HepG2 (cell line): ENCODE measurements at regions not wholly inside any gene's neighbourhood (a gene's known extent, or its start where the extent isn't known, plus 50 kb on each side); places are given as distances from the start of the nearest gene placed in this dataset.
"Not testable (repeated sequence)": the region's sequence is repeated elsewhere in the genome, so short reads cannot be mapped to it uniquely, and the experiment has no call there.

Experiments
- ATAC-seq: fragments of 200-7000 bp; cut with Tn5 transposase; 3 replicates; pipeline ENCODE4 v1.9.1; 2020; ENCODE audit warnings: mild to moderate bottlenecking, moderate library complexity
- BruUV-seq: library from RNA; stranded (reverse); fragments of 400-500 nt; replicated peaks from 2 replicates; lab custom pipeline; 2021; lab: Mats Ljungman, UMichigan
- CTCF ChIA-PET: fragments of 300-600 bp; formaldehyde crosslinking; extraction: SDS; loops from one replicate; lab custom pipeline; 2021; ENCODE audit warnings: low total read pairs, inconsistent platforms, low intra/inter-chr PET ratio; lab: Yijun Ruan, JAX
- POLR2A ChIA-PET: fragments of 350-600 bp; sonication (Branson Sonifier 250); formaldehyde crosslinking; loops from one replicate; lab custom pipeline; 2020; ENCODE audit warnings: antibody characterized with exemption, inconsistent platforms; lab: Yijun Ruan, JAX
- DNase-seq: peaks from one replicate; pipeline ENCODE4 v3.0.0-alpha.2; 2015; ENCODE audit warnings: low spot score
- FAIRE-seq: peaks from 3 replicates; lab custom pipeline; 2011; peaks lifted over from hg19 to GRCh38; lab: Jason Lieb, UNC
- H2AFZ ChIP-seq: one replicate; pipeline ENCODE4 v1.6.1; 2011; ENCODE audit warnings: low read length, inconsistent platforms
- H3K27ac ChIP-seq: fragments of 300-600 bp; 3 replicates; pipeline ENCODE4 v1.8.0; 2011; ENCODE audit warnings: mixed run types, mild to moderate bottlenecking, mixed read lengths, low read length, inconsistent platforms; ENCODE audit not compliant: insufficient read depth; ENCODE audit errors: extremely low read length
- H3K27me3 ChIP-seq, 2 experiments: fragments of 200-600 bp in 1 of 2; 2 replicates in 1 of 2; 3 replicates in 1 of 2; pipeline versions ENCODE4 v1.6.0 to v1.8.0; 2011; ENCODE audit warnings: low read length in 2 of 2, mild to moderate bottlenecking in 2 of 2, moderate library complexity in 2 of 2, inconsistent platforms in 1 of 2; ENCODE audit not compliant: insufficient read depth in 2 of 2, control insufficient read depth in 1 of 2
- H3K36me3 ChIP-seq, 2 experiments: fragments of 200-600 bp in 1 of 2; replicated peaks in 1 of 2; 2 replicates in 1 of 2; 3 replicates in 1 of 2; pipeline versions ENCODE4 v1.5.1 to v1.8.0; 2011; ENCODE audit warnings: low read length in 2 of 2, inconsistent platforms in 1 of 2; ENCODE audit not compliant: insufficient read depth in 2 of 2, control insufficient read depth in 1 of 2
- H3K4me1 ChIP-seq: 2 replicates; pipeline ENCODE4 v1.5.1; 2012; ENCODE audit warnings: low read length, inconsistent platforms; ENCODE audit not compliant: insufficient read depth
- H3K4me2 ChIP-seq: 2 replicates; pipeline ENCODE4 v1.6.0; 2011; ENCODE audit warnings: low read depth, low read length, inconsistent platforms
- H3K4me3 ChIP-seq, 3 experiments: fragments of 200-600 bp in 1 of 3; sonication (generic), shearing (Covaris generic) in 1 of 3; replicated peaks in 1 of 3; 2 replicates each; pipeline ENCODE4 v1.5.1; 2011 to 2016; ENCODE audit warnings: low read length in 3 of 3, inconsistent platforms in 2 of 3, low read depth in 2 of 3, mild to moderate bottlenecking in 2 of 3, control low read depth in 1 of 3, mixed read lengths in 1 of 3; ENCODE audit not compliant: insufficient read depth in 1 of 3
- H3K79me2 ChIP-seq: one replicate; pipeline ENCODE4 v1.6.1; 2011; ENCODE audit warnings: low read length, inconsistent platforms; ENCODE audit not compliant: insufficient read depth
- H3K9ac ChIP-seq: 2 replicates; pipeline ENCODE4 v1.6.0; 2011; ENCODE audit warnings: mild to moderate bottlenecking, low read depth, low read length, inconsistent platforms; ENCODE audit not compliant: insufficient read depth
- H3K9me3 ChIP-seq: 2 replicates; pipeline ENCODE4 v1.5.1; 2012; ENCODE audit warnings: mild to moderate bottlenecking, low read length
- H4K20me1 ChIP-seq: 2 replicates; pipeline ENCODE4 v1.6.0; 2011; ENCODE audit warnings: inconsistent platforms, mild to moderate bottlenecking, low read length, moderate library complexity; ENCODE audit not compliant: insufficient read depth
- ARNT ChIP-seq: fragments of 450-650 bp; IDR thresholded peaks from 2 replicates; pipeline ENCODE4 v1.6.1; 2017
- CBX1 ChIP-seq: IDR thresholded peaks from one replicate; pipeline ENCODE4 v1.6.1; 2016; ENCODE audit warnings: antibody characterized with exemption, low read depth
- GPN1 ChIP-seq: sonication (generic); formaldehyde crosslinking; IDR thresholded peaks from 2 replicates; pipeline ENCODE4 v1.5.1; 2020; ENCODE audit warnings: missing genetic modification reagents, borderline replicate concordance
- HES4 ChIP-seq: sonication (generic); formaldehyde crosslinking; IDR thresholded peaks from 2 replicates; pipeline ENCODE4 v1.9.0; 2021; ENCODE audit warnings: mild to moderate bottlenecking, missing genetic modification reagents, borderline replicate concordance
- MXD4 ChIP-seq: IDR thresholded peaks from 2 replicates; pipeline ENCODE4 v1.6.1; 2016; ENCODE audit warnings: mild to moderate bottlenecking, missing biosample characterization, missing genetic modification reagents
- YEATS2 ChIP-seq: sonication (generic); formaldehyde crosslinking; IDR thresholded peaks from 2 replicates; pipeline ENCODE4 v1.4.0; 2020; ENCODE audit warnings: missing genetic modification reagents, borderline replicate concordance
- ZNF326 ChIP-seq: sonication (generic); formaldehyde crosslinking; IDR thresholded peaks from 2 replicates; pipeline ENCODE4 v1.4.0; 2020; ENCODE audit warnings: missing genetic modification reagents, borderline replicate concordance
- ZNF350 ChIP-seq: sonication (generic); formaldehyde crosslinking; IDR thresholded peaks from 2 replicates; pipeline ENCODE4 v1.4.0; 2020; ENCODE audit warnings: mild to moderate bottlenecking, low read depth, missing genetic modification reagents, borderline replicate concordance
- ZNF550 ChIP-seq: sonication (generic); formaldehyde crosslinking; IDR thresholded peaks from 2 replicates; pipeline ENCODE4 v1.4.0; 2020; ENCODE audit warnings: mild to moderate bottlenecking, missing genetic modification reagents, borderline replicate concordance
- ZNF607 ChIP-seq: sonication (generic); formaldehyde crosslinking; IDR thresholded peaks from 2 replicates; pipeline ENCODE4 v1.5.1; 2020; ENCODE audit warnings: missing genetic modification reagents, mild to moderate bottlenecking, borderline replicate concordance
- WGBS: methylation state at CpG from one replicate; pipeline ENCODE4 v1.1.6; 2017; ENCODE audit warnings: low lambda C conversion rate; 5-methylcytosine and 5-hydroxymethylcytosine counted together
- in situ Hi-C: cut with HindIII; loops from 2 replicates; pipeline ENCODE4 v1.10.0; 2017; ENCODE audit warnings: low pct_unique_long_range_greater_than_20kb; ENCODE audit not compliant: extremely low pct_ligation_motif_present
- intact Hi-C: fragments of 100-400 bp; cut with micrococcal nuclease; formaldehyde crosslinking; loops from one replicate; pipeline ENCODE4 v1.10.0; 2022; ENCODE audit not compliant: unreplicated experiment
- TF ChIP-seq, protein P1 (sequence below): sonication (generic); formaldehyde crosslinking; IDR thresholded peaks from 2 replicates; pipeline ENCODE4 v1.8.1; 2023; ENCODE audit warnings: mild to moderate bottlenecking, inconsistent platforms, moderate library complexity, missing genetic modification reagents, borderline replicate concordance
- TF ChIP-seq, protein P2 (sequence below): sonication (generic); formaldehyde crosslinking; IDR thresholded peaks from 2 replicates; pipeline ENCODE4 v1.5.0; 2020; ENCODE audit warnings: missing genetic modification reagents, mild to moderate bottlenecking, borderline replicate concordance
- TF ChIP-seq, protein P3 (sequence below): IDR thresholded peaks from 2 replicates; pipeline ENCODE4 v1.6.1; 2016; ENCODE audit warnings: missing compliant biosample characterization, missing genetic modification reagents, borderline replicate concordance

DNA sequence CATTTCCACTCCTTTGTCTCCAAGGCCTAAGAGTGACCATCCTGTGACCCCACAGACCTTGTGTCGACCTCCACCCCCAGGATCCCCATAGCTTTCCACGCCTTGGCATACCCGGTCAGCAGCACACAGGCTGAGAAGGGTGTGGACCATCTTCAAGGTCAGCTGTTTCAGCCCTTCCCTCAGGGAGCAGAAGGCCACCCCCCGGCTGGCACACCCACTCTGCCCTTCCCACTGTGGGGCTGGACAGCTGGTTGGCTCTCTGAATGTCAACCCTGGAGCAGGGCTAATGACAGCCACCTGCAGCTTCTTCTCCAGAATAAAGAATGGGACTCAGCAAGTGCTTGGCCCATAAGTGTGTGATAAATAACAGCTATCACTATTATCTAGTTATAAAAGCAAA lies 93.1 kb downstream of the OLFM1 start (continued):
- TF ChIP-seq, protein P1, sequence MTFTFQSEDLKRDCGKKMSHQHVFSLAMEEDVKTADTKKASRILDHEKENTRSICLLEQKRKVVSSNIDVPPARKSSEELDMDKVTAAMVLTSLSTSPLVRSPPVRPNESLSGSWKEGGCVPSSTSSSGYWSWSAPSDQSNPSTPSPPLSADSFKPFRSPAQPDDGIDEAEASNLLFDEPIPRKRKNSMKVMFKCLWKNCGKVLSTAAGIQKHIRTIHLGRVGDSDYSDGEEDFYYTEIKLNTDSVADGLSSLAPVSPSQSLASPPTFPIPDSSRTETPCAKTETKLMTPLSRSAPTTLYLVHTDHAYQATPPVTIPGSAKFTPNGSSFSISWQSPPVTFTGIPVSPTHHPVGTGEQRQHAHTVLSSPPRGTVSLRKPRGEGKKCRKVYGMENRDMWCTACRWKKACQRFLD: no peak
- TF ChIP-seq HES4 (CRISPR knock-in tag) (no peak), ARNT (no peak), MXD4 (CRISPR knock-in tag) (no peak), CBX1 (no peak), YEATS2 (CRISPR knock-in tag) (no peak)

DNA sequence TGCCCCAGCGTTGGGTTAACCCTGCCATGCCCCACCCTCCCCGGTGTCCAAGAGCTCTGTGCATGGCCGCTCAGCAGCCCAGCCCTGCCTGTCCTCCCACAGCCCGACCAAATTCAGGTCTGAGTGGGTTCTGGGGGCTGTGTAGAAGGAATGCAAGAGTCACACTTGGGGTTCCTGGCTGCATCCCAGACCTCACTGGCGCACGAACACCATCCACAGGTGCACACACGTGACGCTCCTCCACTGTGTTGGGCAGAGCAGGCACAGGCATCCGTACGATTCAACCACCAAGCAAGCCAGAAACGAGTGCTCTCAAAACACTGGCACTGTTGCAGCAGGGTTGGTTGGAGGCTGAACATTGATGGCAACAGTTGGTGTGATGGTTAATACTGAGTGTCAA lies 93.9 kb downstream of the OLFM1 start:
- ATAC-seq (no peak), DNase-seq (no peak), FAIRE-seq (no peak)
- Histone ChIP-seq H3K9ac (no peak overlapping the region), H2AFZ (no peak overlapping the region), H3K4me2 (no peak overlapping the region), H3K4me3 (no peak overlapping the region), H3K27ac (no peak overlapping the region), H4K20me1 (no peaks in the 10 kb centered on the region), H3K79me2 (no peaks in the 10 kb centered on the region), H3K36me3 (no peaks in the 10 kb centered on the region), H3K27me3 (peaks cover 13 to 49% of the 10 kb centered on the region in 2 experiments; a peak in 4 of 5 replicates), H3K9me3 (no peaks in the 10 kb centered on the region), H3K4me1 (no peaks in the 10 kb centered on the region)
- WGBS: 50% methylated on average over 4 of the region's 11 CpGs
- no TSS peak for BruUV-seq
- in situ Hi-C loops (no loop called here), intact Hi-C loops (no loop called here)
- ChIA-PET POLR2A (no interaction called here), CTCF (no interaction called here)
- TF ChIP-seq GPN1 (CRISPR knock-in tag): no peak
- no peak for TF ChIP-seq ZNF607 (CRISPR knock-in tag)
- TF ChIP-seq ZNF550 (CRISPR knock-in tag): no peak
- no peak for TF ChIP-seq ZNF350
- TF ChIP-seq ZNF326 (CRISPR knock-in tag): no peak
- TF ChIP-seq, protein P2, sequence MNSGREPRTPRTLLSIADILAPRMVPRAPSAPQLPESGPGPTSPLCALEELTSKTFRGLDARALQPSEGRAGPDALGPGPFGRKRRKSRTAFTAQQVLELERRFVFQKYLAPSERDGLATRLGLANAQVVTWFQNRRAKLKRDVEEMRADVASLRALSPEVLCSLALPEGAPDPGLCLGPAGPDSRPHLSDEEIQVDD (CRISPR knock-in tag): no peak
- TF ChIP-seq, protein P3, sequence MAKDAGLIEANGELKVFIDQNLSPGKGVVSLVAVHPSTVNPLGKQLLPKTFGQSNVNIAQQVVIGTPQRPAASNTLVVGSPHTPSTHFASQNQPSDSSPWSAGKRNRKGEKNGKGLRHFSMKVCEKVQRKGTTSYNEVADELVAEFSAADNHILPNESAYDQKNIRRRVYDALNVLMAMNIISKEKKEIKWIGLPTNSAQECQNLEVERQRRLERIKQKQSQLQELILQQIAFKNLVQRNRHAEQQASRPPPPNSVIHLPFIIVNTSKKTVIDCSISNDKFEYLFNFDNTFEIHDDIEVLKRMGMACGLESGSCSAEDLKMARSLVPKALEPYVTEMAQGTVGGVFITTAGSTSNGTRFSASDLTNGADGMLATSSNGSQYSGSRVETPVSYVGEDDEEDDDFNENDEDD: no peak

DNA sequence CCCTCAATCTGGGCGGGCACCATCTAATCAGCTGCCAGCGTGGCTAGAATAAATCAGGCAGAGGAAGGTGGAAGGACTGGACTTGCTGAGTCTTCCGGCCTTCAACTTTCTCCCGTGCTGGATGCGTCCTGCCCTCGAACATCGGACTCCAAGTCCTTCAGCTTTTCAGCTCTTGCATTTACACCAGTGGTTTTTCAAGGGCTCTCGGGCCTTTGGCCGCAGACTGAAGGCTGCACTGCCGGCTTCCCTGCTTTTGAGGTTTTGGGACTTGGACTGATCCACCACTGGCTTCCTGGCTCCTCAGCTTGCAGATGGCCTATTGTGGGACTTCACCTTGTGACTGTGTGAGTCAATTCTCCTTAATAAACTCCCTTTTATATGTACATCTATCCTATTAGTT lies 94.4 kb downstream of the OLFM1 start:
- CTCF ChIA-PET, H2AFZ ChIP-seq, H3K9ac ChIP-seq, H3K4me3 ChIP-seq, H4K20me1 ChIP-seq, H3K79me2 ChIP-seq, POLR2A ChIA-PET, ATAC-seq, DNase-seq, H3K9me3 ChIP-seq, FAIRE-seq, H3K27ac ChIP-seq, in situ Hi-C loops, H3K36me3 ChIP-seq, BruUV-seq, H3K4me2 ChIP-seq, H3K4me1 ChIP-seq, intact Hi-C loops: not testable (repeated sequence)
- no CpG with 5 or more reads among the region's 10 CpGs for WGBS
- H3K27me3 ChIP-seq: peaks cover 15 to 53% of the 10 kb centered on the region in 2 experiments; a peak in 4 of 5 replicates
